ENCODE measurements at regions not wholly inside any gene's neighbourhood (a gene's known extent, or its start where the extent isn't known, plus 50 kb on each side); places are given as distances from the start of the nearest gene placed in this dataset.

- TF ChIP-seq POLR2A (IDR thresholded peaks at IDR 0.05) (no peak), POLR2AphosphoS5 (IDR thresholded peaks at IDR 0.05) (no peak)
- WGBS, 5 donors, result 83 to 95% (median 90%) methylated on average over 4 of the region's 4 CpGs
- no peak overlapping the region for H3K27ac ChIP-seq
- DNase-seq, result no peak
- H3K36me3 ChIP-seq, result no peaks in the 10 kb centered on the region
- H3K9me3 ChIP-seq, result no peaks in the 10 kb centered on the region
- no peak overlapping the region for H3K4me3 ChIP-seq
- intact Hi-C loops (cut with DNase I; ENCODE audit: low total_unique reads), result loop anchor here (5.0 kb wide), 1 partner anchor 187 kb away; no protein-coding TSS in a partner anchor
- H3K4me1 ChIP-seq, result peaks cover 19 to 70% (median 43%) of the 10 kb centered on the region in 6 donors
- peaks cover 0 to 24% (median 5%) of the 10 kb centered on the region in 7 donors for H3K27me3 ChIP-seq (replicated peaks in 1 of 7)
Observed at GRCh38 chr15:38070778-38071177, 136.3 kb downstream of the TMCO5A start.

GRCh38 chr15:38071211-38071972 is 137.0 kb downstream of the TMCO5A start:
- Histone ChIP-seq H3K27me3 (replicated peaks in 1 of 7) (peaks cover 0 to 24% (median 5%) of the 10 kb centered on the region in 7 donors), H3K4me1 (peaks cover 19 to 64% (median 43%) of the 10 kb centered on the region in 6 donors), H3K9me3 (no peaks in the 10 kb centered on the region), H3K27ac (peak overlapping the region in 6 of 8 donors; percentile 8 to 88 (median 86)), H3K4me3 (peak overlapping the region in 1 of 8 donors; percentile 77), H3K36me3 (no peaks in the 10 kb centered on the region)
- TF ChIP-seq CTCF (IDR thresholded peaks at IDR 0.05 in 8 of 11, conservative IDR thresholded peaks at IDR 0.05 in 3 of 11) (no peak), POLR2AphosphoS5 (IDR thresholded peaks at IDR 0.05) (no peak), POLR2A (IDR thresholded peaks at IDR 0.05) (no peak)
- no peak for DNase-seq
- intact Hi-C loops (cut with DNase I; ENCODE audit: low total_unique reads), result loop anchor here (5.0 kb wide), 1 partner anchor 186 kb away; no protein-coding TSS in a partner anchor
- WGBS, 5 donors, result 94 to 97% (median 95%) methylated on average over 11 of the region's 11 CpGs

GRCh38 chr15:38072007-38072347 is 137.5 kb downstream of the TMCO5A start:
- peaks cover 0 to 24% (median 5%) of the 10 kb centered on the region in 7 donors for H3K27me3 ChIP-seq (replicated peaks in 1 of 7)
- DNase-seq, result no peak
- peaks cover 19 to 66% (median 43%) of the 10 kb centered on the region in 6 donors for H3K4me1 ChIP-seq
- intact Hi-C loops (cut with DNase I; ENCODE audit: low total_unique reads), result loop anchor here (5.0 kb wide), 1 partner anchor 185 kb away; no protein-coding TSS in a partner anchor
- TF ChIP-seq POLR2AphosphoS5 (IDR thresholded peaks at IDR 0.05) (no peak), CTCF (IDR thresholded peaks at IDR 0.05 in 8 of 11, conservative IDR thresholded peaks at IDR 0.05 in 3 of 11) (no peak), POLR2A (IDR thresholded peaks at IDR 0.05) (no peak)
- no peaks in the 10 kb centered on the region for H3K9me3 ChIP-seq
- no peaks in the 10 kb centered on the region for H3K36me3 ChIP-seq
- H3K4me3 ChIP-seq, result peak overlapping the region in 6 of 8 donors; percentile 50 to 77 (median 52)
- 52 to 55% (median 54%) methylated on average over 6 of the region's 6 CpGs for WGBS, 5 donors
- peak overlapping the region; percentile 8 to 88 (median 84) for H3K27ac ChIP-seq

GRCh38 chr15:38072348-38073177 is 138.1 kb downstream of the TMCO5A start:
- intact Hi-C loops (cut with DNase I; ENCODE audit: low total_unique reads), result loop anchor here (5.0 kb wide), 1 partner anchor 185 kb away; no protein-coding TSS in a partner anchor
- peak; percentile 85 for DNase-seq
- WGBS, 5 donors, result 1 to 2% (median 1%) methylated on average over 45 to 55 of the region's 55 CpGs
- Histone ChIP-seq H3K27ac (peak overlapping the region in 7 of 8 donors; percentile 79 to 88 (median 85)), H3K4me1 (peaks cover 19 to 72% (median 43%) of the 10 kb centered on the region in 6 donors), H3K4me3 (peak overlapping the region; percentile 19 to 77 (median 52)), H3K36me3 (no peaks in the 10 kb centered on the region), H3K9me3 (no peaks in the 10 kb centered on the region), H3K27me3 (replicated peaks in 1 of 7) (peaks cover 0 to 24% (median 5%) of the 10 kb centered on the region in 7 donors)
- TF ChIP-seq CTCF (IDR thresholded peaks at IDR 0.05 in 8 of 11, conservative IDR thresholded peaks at IDR 0.05 in 3 of 11), result no peak
- TF ChIP-seq POLR2A (IDR thresholded peaks at IDR 0.05), result no peak
- peak; percentile 37 to 68 (median 65) for TF ChIP-seq POLR2AphosphoS5 (IDR thresholded peaks at IDR 0.05)

All from spleen (tissue), 11 donors.